ENCODE measurements at regions not wholly inside any gene's neighbourhood (a gene's known extent, or its start where the extent isn't known, plus 50 kb on each side); places are given as distances from the start of the nearest gene placed in this dataset.

DNA sequence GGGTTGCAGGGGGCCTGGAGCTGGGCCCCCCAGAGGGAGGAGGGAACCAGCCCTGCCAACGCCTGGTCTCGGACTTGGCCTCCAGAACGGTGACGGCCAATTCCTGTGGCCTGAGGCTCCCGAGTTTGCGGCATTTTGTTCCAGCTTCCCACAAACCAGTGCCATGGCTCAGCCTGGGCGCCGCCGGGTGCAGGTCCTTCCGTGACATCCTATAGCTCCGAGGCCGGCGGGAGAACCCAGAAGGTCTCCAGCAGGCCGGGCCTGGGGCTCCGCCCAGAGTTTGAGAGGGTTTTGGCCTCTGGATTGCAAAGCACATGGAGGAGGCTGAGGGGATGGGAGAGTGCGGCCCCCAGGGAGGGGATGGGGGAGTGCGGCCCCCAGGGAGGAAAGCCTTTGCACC, 92.6 kb downstream of the UNCX start:
- H3K9me3 ChIP-seq, result no peaks in the 10 kb centered on the region
- no peak overlapping the region for H3K27ac ChIP-seq
- no peaks in the 10 kb centered on the region for H3K4me1 ChIP-seq
- H3K4me3 ChIP-seq, result no peak overlapping the region
- H3K36me3 ChIP-seq, result no peaks in the 10 kb centered on the region
- intact Hi-C loops (cut with DNase I; ENCODE audit: low total_unique reads), result no loop called here
- DNase-seq, result no peak
- TF ChIP-seq POLR2A (IDR thresholded peaks at IDR 0.05), result no peak
- TF ChIP-seq, protein P1, sequence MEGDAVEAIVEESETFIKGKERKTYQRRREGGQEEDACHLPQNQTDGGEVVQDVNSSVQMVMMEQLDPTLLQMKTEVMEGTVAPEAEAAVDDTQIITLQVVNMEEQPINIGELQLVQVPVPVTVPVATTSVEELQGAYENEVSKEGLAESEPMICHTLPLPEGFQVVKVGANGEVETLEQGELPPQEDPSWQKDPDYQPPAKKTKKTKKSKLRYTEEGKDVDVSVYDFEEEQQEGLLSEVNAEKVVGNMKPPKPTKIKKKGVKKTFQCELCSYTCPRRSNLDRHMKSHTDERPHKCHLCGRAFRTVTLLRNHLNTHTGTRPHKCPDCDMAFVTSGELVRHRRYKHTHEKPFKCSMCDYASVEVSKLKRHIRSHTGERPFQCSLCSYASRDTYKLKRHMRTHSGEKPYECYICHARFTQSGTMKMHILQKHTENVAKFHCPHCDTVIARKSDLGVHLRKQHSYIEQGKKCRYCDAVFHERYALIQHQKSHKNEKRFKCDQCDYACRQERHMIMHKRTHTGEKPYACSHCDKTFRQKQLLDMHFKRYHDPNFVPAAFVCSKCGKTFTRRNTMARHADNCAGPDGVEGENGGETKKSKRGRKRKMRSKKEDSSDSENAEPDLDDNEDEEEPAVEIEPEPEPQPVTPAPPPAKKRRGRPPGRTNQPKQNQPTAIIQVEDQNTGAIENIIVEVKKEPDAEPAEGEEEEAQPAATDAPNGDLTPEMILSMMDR (IDR thresholded peaks at IDR 0.05), result no peak
- H3K27me3 ChIP-seq, result peaks cover 0 to 18% of the 10 kb centered on the region in 2 donors

DNA sequence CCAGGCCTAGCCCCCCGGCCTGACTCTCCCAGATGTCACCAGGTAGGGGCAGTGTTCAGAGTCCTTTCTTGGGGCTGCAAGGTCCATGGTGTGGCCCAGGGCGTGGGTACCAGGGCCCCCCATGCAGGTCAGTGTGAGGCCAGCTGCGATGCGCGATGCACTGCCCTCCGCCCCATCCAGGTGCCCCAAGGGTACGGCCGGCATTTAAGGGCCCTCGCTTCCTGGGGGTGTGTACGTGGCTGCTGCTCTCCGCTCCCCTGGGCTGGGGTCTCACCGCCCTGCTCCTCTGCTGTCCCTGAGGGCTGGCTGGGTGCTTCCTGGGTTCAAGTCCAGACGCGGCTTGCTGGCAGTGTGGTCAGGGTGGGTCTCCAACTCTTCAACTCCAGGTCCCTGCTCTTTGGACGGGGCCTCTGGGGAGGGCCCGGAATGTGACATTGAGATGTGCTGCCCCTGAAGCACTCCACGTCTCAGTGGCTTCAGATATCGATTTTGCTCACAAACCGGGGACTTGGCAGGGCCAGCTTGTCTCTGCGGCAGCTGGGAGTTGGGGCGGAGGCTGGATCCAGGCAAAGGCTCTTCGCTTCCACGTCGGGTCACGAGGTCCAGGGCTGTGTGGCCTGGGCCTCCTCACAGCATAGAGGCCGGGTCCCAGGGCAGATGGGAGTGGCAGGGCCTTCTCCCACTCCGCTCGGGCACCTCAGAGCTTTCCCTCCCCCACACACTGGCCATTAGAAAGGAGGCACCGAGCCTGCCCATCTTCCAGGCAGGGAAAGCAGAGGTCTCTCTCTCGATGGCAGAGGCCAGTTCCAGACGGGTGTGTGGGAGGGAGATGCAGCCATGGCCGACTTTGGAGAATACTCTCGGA, 93.2 kb downstream of the UNCX start:
- DNase-seq, result no peak
- no peak overlapping the region for H3K27ac ChIP-seq
- H3K9me3 ChIP-seq, result no peaks in the 10 kb centered on the region
- H3K4me3 ChIP-seq, result no peak overlapping the region
- H3K36me3 ChIP-seq, result no peaks in the 10 kb centered on the region
- no peaks in the 10 kb centered on the region for H3K4me1 ChIP-seq
- TF ChIP-seq, protein P1 (IDR thresholded peaks at IDR 0.05), result no peak
- TF ChIP-seq POLR2A (IDR thresholded peaks at IDR 0.05), result no peak
- intact Hi-C loops (cut with DNase I; ENCODE audit: low total_unique reads), result no loop called here
- H3K27me3 ChIP-seq, result peaks cover 0 to 18% of the 10 kb centered on the region in 2 donors

DNA sequence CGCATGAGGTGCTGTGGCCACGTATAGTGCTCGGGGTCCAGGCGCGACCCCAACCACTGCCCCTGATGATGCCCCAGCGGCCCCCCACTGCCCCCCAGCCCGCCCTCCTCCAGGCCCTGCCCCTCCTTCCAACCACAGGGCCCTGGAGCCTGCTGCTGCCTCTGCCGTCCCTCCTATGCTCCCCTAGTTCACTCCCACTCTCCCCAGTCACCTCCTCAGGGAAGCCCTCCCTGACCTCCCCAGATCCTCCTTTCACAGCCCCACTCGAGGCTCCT, 93.8 kb downstream of the UNCX start:
- no peak for TF ChIP-seq POLR2A (IDR thresholded peaks at IDR 0.05)
- TF ChIP-seq, protein P1 (IDR thresholded peaks at IDR 0.05), result no peak
- DNase-seq, result no peak
- intact Hi-C loops (cut with DNase I; ENCODE audit: low total_unique reads), result no loop called here
- Histone ChIP-seq H3K36me3 (no peaks in the 10 kb centered on the region), H3K9me3 (no peaks in the 10 kb centered on the region), H3K27ac (no peak overlapping the region), H3K27me3 (peaks cover 0 to 13% of the 10 kb centered on the region in 2 donors), H3K4me1 (no peaks in the 10 kb centered on the region), H3K4me3 (no peak overlapping the region)

DNA sequence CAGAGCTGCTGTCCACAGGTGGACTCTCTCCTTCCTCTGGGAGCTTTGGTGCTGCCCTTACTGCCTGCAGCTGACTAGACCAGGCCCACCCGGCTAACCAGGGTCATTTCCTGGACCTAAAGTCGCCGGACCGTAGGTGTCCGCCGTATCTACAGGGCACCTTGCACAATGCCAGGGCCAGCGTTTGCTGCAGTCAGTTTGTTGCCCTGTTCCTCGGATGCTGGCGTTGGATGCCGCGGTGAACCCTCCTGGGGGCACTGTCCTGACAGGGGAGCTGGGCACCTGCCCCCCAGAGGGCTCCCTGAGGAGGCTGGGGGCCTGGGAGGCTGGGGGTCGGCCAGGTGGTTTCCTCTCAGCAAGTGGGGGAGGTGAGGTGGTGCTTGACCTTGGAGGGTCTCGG, 96.6 kb downstream of the UNCX start:
- H3K27ac ChIP-seq, result no peak overlapping the region
- no peaks in the 10 kb centered on the region for H3K9me3 ChIP-seq
- no peak for TF ChIP-seq POLR2A (IDR thresholded peaks at IDR 0.05)
- TF ChIP-seq, protein P1 (IDR thresholded peaks at IDR 0.05), result no peak
- no peak overlapping the region for H3K4me3 ChIP-seq
- intact Hi-C loops (cut with DNase I; ENCODE audit: low total_unique reads), result no loop called here
- peaks cover 0 to 13% of the 10 kb centered on the region in 2 donors for H3K27me3 ChIP-seq
- H3K4me1 ChIP-seq, result no peaks in the 10 kb centered on the region
- H3K36me3 ChIP-seq, result no peaks in the 10 kb centered on the region
- no peak for DNase-seq

DNA sequence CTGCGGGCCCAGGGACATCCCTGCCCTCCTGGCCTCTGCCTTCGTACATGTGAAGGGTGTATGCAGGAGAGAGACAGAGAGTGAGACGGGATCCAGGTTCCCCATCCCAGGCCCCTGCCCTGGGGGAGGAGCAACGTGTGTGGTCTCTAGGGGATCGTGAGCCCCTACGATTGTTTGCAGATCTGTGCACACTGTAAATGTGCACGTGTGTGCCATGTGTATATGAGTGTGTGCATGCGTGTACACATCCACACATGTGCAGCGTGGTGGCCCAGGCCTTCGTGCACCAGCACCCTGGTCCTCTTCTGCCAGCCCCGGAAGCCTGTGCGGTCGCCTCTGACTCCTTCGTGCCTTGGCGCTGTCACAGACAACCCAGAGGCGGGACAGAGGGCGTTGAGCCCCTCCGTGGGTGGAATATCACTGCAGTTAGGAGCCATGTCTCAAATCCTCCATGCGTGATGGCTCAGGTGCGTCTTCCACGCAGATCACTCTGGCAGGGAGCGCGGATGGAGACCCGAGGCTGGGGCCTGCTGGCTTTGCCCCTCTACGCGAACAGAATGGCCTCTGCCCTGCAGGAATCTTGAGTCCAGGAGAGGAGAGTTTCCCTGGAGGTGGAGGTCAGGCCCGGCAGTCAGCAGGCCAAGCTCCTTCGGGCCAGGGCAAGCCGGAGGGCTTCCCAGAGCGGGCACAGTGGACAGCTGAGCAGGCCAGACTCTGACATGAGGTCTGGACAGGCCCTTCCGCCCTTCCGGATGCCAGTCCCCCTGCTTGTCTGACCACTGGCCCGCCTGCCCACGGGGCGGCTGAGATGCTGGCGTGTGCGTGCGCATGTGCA, 97.5 kb downstream of the UNCX start:
- TF ChIP-seq, protein P1 (IDR thresholded peaks at IDR 0.05), result no peak
- no peak for TF ChIP-seq POLR2A (IDR thresholded peaks at IDR 0.05)
- Histone ChIP-seq H3K4me3 (no peak overlapping the region), H3K36me3 (no peaks in the 10 kb centered on the region), H3K9me3 (no peaks in the 10 kb centered on the region), H3K27ac (no peak overlapping the region), H3K27me3 (peaks cover 0 to 6% of the 10 kb centered on the region in 2 donors), H3K4me1 (no peaks in the 10 kb centered on the region)
- intact Hi-C loops (cut with DNase I; ENCODE audit: low total_unique reads), result no loop called here
- no peak for DNase-seq

Data from uterus (tissue), 3 donors.